ENCODE measurements at regions not wholly inside any gene's neighbourhood (a gene's known extent, or its start where the extent isn't known, plus 50 kb on each side); places are given as distances from the start of the nearest gene placed in this dataset.
"Not testable (repeated sequence)": the region's sequence is repeated elsewhere in the genome, so short reads cannot be mapped to it uniquely, and the experiment has no call there.

DNA sequence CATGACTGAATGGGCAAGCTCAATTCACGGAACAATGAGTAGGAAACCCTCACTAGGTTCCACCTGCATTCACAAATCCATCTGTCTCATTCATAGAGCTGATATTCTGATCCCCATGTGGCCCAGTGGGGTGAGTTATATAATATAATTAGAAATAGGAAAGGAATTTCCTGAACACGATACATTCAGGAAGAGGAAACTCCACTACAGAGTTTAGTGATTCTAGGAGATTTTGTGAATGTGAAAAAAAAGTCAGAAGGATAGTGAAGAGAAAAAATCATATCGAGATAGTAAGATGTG, 471.2 kb downstream of the GASK1B start:
- no peak for DNase-seq (ENCODE audit: low spot score in 2 of 2)
- H3K4me3 ChIP-seq (ENCODE audit: low read depth, poor library complexity, severe bottlenecking), result no peak overlapping the region
- no peak for TF ChIP-seq CTCF (IDR thresholded peaks at IDR 0.05)
- TF ChIP-seq POLR2A (IDR thresholded peaks at IDR 0.05), result no peak
- intact Hi-C loops (cut with DNase I; ENCODE audit: low total_unique reads), result no loop called here
- 38 to 68% methylated on average over 3 of the region's 3 CpGs for WGBS, 2 donors

- no peak for DNase-seq (ENCODE audit: low spot score in 2 of 2)
- TF ChIP-seq CTCF (IDR thresholded peaks at IDR 0.05), result no peak
- no peak for TF ChIP-seq POLR2A (IDR thresholded peaks at IDR 0.05)
- intact Hi-C loops (cut with DNase I; ENCODE audit: low total_unique reads), result no loop called here
- no peak overlapping the region for H3K4me3 ChIP-seq (ENCODE audit: low read depth, poor library complexity, severe bottlenecking)
- 54 to 61% methylated on average over 3 of the region's 3 CpGs for WGBS, 2 donors
Measured at GRCh38 chr4:157700898-157701694, 471.7 kb downstream of the GASK1B start.

DNA sequence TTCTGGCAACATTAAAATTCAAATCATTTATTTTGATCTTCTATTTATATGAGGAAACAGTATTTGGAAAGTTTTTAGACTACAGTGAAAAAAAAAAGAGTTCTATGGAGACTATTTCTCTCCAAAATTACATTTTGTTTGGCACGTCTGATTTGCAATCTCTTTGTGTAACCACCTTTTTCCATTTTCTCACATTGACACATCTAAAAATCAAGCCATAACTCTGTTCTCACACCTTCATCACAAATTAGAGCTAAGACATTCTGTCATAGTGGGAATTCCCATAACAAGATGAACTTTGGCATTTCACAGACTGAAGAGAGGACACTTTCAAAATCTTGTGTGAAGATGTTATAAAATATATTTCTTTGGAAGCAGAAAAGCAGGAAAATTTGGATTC, 468.9 kb downstream of the GRIA2 start:
- no peak overlapping the region for H3K4me3 ChIP-seq (ENCODE audit: low read depth, poor library complexity, severe bottlenecking)
- intact Hi-C loops (cut with DNase I; ENCODE audit: low total_unique reads), result no loop called here
- TF ChIP-seq CTCF (IDR thresholded peaks at IDR 0.05) (no peak), POLR2A (IDR thresholded peaks at IDR 0.05) (no peak)
- WGBS, 2 donors, result 26 to 33% methylated on average over 1 of the region's 1 CpG
- no peak for DNase-seq (ENCODE audit: low spot score in 2 of 2)

DNA sequence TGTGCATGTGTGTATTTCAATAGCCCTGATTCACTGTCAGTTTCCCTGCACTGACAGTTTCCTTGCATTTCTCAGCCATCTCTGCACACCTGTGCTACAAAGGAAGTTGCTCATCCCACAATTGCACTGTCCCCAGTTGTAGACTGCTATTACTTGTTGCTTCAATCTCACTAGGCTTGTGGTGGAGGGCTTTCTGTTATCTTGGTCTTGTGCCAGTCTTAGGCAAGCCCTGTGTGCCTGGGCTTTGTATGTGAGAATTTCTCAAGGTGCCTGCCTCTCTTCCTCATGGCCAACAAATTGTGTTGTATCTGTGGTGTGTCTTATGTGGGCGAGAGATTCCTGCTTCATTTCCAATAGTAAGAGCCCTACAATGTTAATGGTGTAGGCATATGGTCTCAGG, 467.4 kb downstream of the GRIA2 start:
- no peak for DNase-seq (ENCODE audit: low spot score in 2 of 2)
- intact Hi-C loops (cut with DNase I; ENCODE audit: low total_unique reads), result no loop called here
- TF ChIP-seq POLR2A (IDR thresholded peaks at IDR 0.05) (no peak), CTCF (IDR thresholded peaks at IDR 0.05) (no peak)
- whole genome bisulfite sequencing, 2 donors, result 78 to 83% methylated on average over 1 of the region's 1 CpG
- no peak overlapping the region for H3K4me3 ChIP-seq (ENCODE audit: low read depth, poor library complexity, severe bottlenecking)

DNA sequence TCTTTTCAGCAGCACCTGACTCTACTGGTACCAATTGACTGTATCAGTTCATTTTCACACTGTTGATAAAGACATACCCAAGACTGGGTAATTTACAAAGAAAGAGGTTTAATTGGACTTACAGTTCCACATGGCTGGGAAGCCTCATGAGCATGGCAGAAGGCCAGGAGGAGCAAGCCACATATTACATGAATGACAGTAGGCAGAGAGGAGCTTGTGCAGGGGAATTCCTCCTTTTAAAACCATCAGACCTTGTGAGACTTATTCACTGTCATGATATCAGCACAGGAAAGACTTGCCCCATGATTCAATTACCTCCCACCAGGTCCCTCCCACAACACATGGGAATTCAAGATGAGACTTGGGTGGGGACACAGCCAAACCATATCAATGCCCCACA, 458.8 kb downstream of the GRIA2 start:
- H3K4me3 ChIP-seq (ENCODE audit: low read depth, poor library complexity, severe bottlenecking); DNase-seq (ENCODE audit: low spot score in 2 of 2); intact Hi-C loops (cut with DNase I; ENCODE audit: low total_unique reads): not testable (repeated sequence)

DNA sequence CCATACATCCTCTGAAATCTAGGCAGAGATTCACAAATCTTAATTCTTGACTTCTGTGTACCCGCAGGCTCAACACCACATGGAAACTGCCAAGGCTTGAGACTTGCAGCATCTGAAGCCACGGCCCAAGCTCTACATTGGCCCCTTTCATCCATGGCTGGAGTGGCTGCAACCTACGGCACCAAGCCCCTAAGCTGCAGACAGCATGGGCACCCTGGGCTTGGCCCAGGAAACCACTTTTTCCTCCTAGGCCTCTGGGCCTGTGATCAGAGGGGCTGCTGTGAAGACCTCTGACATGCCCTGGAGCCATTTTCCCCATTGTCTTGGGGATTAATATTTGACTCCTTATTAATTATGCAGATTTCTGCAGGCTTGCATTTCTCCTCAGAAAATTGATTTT, 457.9 kb downstream of the GRIA2 start:
- H3K4me3 ChIP-seq (ENCODE audit: low read depth, poor library complexity, severe bottlenecking), result no peak overlapping the region
- WGBS, 2 donors, result 88 to 92% methylated on average over 2 to 3 of the region's 3 CpGs
- DNase-seq (ENCODE audit: low spot score in 2 of 2), result no peak
- intact Hi-C loops (cut with DNase I; ENCODE audit: low total_unique reads), result no loop called here
- TF ChIP-seq POLR2A (IDR thresholded peaks at IDR 0.05) (no peak), CTCF (IDR thresholded peaks at IDR 0.05) (no peak)

Measured in lower leg skin (tissue), 4 donors.